ENCODE measurements at regions not wholly inside any gene's neighbourhood (a gene's known extent, or its start where the extent isn't known, plus 50 kb on each side); places are given as distances from the start of the nearest gene placed in this dataset.

GRCh38 chr20:16125816-16126215 lies 447.4 kb downstream of the KIF16B start:
- Histone ChIP-seq H3K4me3 (replicated peaks in 1 of 4; ENCODE audit: control extremely low read depth in 1 of 4, insufficient read depth in 1 of 4, low read depth in 3 of 4, low read length in 4 of 4) (no peak overlapping the region), H2AFZ (ENCODE audit: low read length) (no peak overlapping the region), H3K9ac (ENCODE audit: insufficient read depth, low read length) (no peak overlapping the region), H3K27me3 (ENCODE audit: control insufficient read depth, insufficient read depth, low read length) (no peaks in the 10 kb centered on the region), H3K9me3 (ENCODE audit: control insufficient read depth, insufficient read depth, low read depth, low read length) (no peaks in the 10 kb centered on the region), H3K79me2 (ENCODE audit: control insufficient read depth, insufficient read depth, low read length) (no peaks in the 10 kb centered on the region), H3K4me2 (ENCODE audit: extremely low read depth, insufficient read depth, low read length) (no peak overlapping the region), H3K36me3 (ENCODE audit: control insufficient read depth, insufficient read depth, low read length) (no peaks in the 10 kb centered on the region), H4K20me1 (ENCODE audit: control insufficient read depth, extremely low read depth, insufficient read depth, low read length) (no peaks in the 10 kb centered on the region), H3K27ac (ENCODE audit: insufficient read depth, low read length) (no peak overlapping the region), H3K4me1 (ENCODE audit: control insufficient read depth, extremely low read depth, insufficient read depth, low read length) (no peaks in the 10 kb centered on the region)
- no peak for TF ChIP-seq EZH2 (IDR thresholded peaks at IDR 0.05; ENCODE audit: low read length, missing control alignments)
- TF ChIP-seq, protein P1, sequence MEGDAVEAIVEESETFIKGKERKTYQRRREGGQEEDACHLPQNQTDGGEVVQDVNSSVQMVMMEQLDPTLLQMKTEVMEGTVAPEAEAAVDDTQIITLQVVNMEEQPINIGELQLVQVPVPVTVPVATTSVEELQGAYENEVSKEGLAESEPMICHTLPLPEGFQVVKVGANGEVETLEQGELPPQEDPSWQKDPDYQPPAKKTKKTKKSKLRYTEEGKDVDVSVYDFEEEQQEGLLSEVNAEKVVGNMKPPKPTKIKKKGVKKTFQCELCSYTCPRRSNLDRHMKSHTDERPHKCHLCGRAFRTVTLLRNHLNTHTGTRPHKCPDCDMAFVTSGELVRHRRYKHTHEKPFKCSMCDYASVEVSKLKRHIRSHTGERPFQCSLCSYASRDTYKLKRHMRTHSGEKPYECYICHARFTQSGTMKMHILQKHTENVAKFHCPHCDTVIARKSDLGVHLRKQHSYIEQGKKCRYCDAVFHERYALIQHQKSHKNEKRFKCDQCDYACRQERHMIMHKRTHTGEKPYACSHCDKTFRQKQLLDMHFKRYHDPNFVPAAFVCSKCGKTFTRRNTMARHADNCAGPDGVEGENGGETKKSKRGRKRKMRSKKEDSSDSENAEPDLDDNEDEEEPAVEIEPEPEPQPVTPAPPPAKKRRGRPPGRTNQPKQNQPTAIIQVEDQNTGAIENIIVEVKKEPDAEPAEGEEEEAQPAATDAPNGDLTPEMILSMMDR (conservative IDR thresholded peaks at IDR 0.05 in 1 of 2, IDR thresholded peaks at IDR 0.05 in 1 of 2; ENCODE audit: low read depth in 1 of 2, low read length in 2 of 2), result no peak
- no peak for DNase-seq (ENCODE audit: low read depth in 2 of 2)

- Histone ChIP-seq H3K36me3 (ENCODE audit: control insufficient read depth, insufficient read depth, low read length) (no peaks in the 10 kb centered on the region), H2AFZ (ENCODE audit: low read length) (no peak overlapping the region), H3K4me2 (ENCODE audit: extremely low read depth, insufficient read depth, low read length) (no peak overlapping the region), H3K27ac (ENCODE audit: insufficient read depth, low read length) (no peak overlapping the region), H4K20me1 (ENCODE audit: control insufficient read depth, extremely low read depth, insufficient read depth, low read length) (no peaks in the 10 kb centered on the region), H3K27me3 (ENCODE audit: control insufficient read depth, insufficient read depth, low read length) (no peaks in the 10 kb centered on the region), H3K9ac (ENCODE audit: insufficient read depth, low read length) (no peak overlapping the region), H3K79me2 (ENCODE audit: control insufficient read depth, insufficient read depth, low read length) (no peaks in the 10 kb centered on the region), H3K4me3 (replicated peaks in 1 of 4; ENCODE audit: control extremely low read depth in 1 of 4, insufficient read depth in 1 of 4, low read depth in 3 of 4, low read length in 4 of 4) (no peak overlapping the region), H3K4me1 (ENCODE audit: control insufficient read depth, extremely low read depth, insufficient read depth, low read length) (no peaks in the 10 kb centered on the region), H3K9me3 (ENCODE audit: control insufficient read depth, insufficient read depth, low read depth, low read length) (no peaks in the 10 kb centered on the region)
- DNase-seq (ENCODE audit: low read depth in 2 of 2), result no peak
- no peak for TF ChIP-seq EZH2 (IDR thresholded peaks at IDR 0.05; ENCODE audit: low read length, missing control alignments)
- TF ChIP-seq, protein P1 (conservative IDR thresholded peaks at IDR 0.05 in 1 of 2, IDR thresholded peaks at IDR 0.05 in 1 of 2; ENCODE audit: low read depth in 1 of 2, low read length in 2 of 2), result no peak
Measured at GRCh38 chr20:16124911-16125776, 448.1 kb downstream of the KIF16B start.

- Histone ChIP-seq H3K27me3 (ENCODE audit: control insufficient read depth, insufficient read depth, low read length) (no peaks in the 10 kb centered on the region), H3K4me1 (ENCODE audit: control insufficient read depth, extremely low read depth, insufficient read depth, low read length) (no peaks in the 10 kb centered on the region), H3K36me3 (ENCODE audit: control insufficient read depth, insufficient read depth, low read length) (no peaks in the 10 kb centered on the region), H2AFZ (ENCODE audit: low read length) (no peak overlapping the region), H3K4me2 (ENCODE audit: extremely low read depth, insufficient read depth, low read length) (no peak overlapping the region), H3K4me3 (replicated peaks in 1 of 4; ENCODE audit: control extremely low read depth in 1 of 4, insufficient read depth in 1 of 4, low read depth in 3 of 4, low read length in 4 of 4) (no peak overlapping the region), H3K27ac (ENCODE audit: insufficient read depth, low read length) (no peak overlapping the region), H4K20me1 (ENCODE audit: control insufficient read depth, extremely low read depth, insufficient read depth, low read length) (no peaks in the 10 kb centered on the region), H3K9ac (ENCODE audit: insufficient read depth, low read length) (no peak overlapping the region), H3K79me2 (ENCODE audit: control insufficient read depth, insufficient read depth, low read length) (no peaks in the 10 kb centered on the region), H3K9me3 (ENCODE audit: control insufficient read depth, insufficient read depth, low read depth, low read length) (no peaks in the 10 kb centered on the region)
- TF ChIP-seq, protein P1 (conservative IDR thresholded peaks at IDR 0.05 in 1 of 2, IDR thresholded peaks at IDR 0.05 in 1 of 2; ENCODE audit: low read depth in 1 of 2, low read length in 2 of 2), result no peak
- TF ChIP-seq EZH2 (IDR thresholded peaks at IDR 0.05; ENCODE audit: low read length, missing control alignments), result no peak
- DNase-seq (ENCODE audit: low read depth in 2 of 2), result no peak
Measured at GRCh38 chr20:16124491-16124890, 448.8 kb downstream of the KIF16B start.

Data from fibroblast of lung (primary cell).